NCI-H2107 treated with DMSO at 0.1 percent for 48 hours (cell line): ENCODE measurements at regions not wholly inside any gene's neighbourhood (a gene's known extent, or its start where the extent isn't known, plus 50 kb on each side); places are given as distances from the start of the nearest gene placed in this dataset.
"Not testable (repeated sequence)": the region's sequence is repeated elsewhere in the genome, so short reads cannot be mapped to it uniquely, and the experiment has no call there.

Source experiments
- DNase-seq: peaks from one replicate; lab custom pipeline; 2025; ENCODE audit not compliant: unreplicated experiment; lab: John Stamatoyannopoulos, UW

DNA sequence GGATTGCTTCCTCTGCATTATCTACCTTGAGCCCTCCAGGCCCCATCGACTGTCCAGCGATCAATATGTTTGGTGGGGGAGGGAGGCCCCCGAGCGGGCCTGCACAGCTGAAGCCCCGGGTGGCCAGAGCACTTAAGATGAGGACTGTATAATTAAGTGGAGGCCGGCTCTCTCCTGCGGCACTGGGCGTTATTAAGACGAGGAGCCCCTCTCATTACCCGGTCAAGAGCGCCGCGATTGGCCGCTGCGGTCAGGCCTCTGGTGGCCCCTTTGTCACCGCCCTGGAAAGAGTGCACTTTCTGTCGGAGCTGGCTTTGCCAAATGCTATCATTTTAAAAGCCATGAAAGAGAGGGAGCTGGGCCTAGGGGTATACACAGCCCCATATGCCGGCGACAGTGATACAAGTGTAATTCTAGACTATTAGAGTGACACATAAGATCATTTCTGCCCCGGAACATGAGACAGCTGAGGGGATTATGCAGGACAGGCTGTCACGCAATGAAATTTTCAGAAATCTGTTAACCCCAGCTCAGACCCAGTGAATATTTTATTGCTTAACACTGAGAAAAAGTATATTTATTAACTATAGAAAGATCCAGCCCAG is 106.3 kb upstream of the IRX1 start:
- DNase-seq, result no peak

DNA sequence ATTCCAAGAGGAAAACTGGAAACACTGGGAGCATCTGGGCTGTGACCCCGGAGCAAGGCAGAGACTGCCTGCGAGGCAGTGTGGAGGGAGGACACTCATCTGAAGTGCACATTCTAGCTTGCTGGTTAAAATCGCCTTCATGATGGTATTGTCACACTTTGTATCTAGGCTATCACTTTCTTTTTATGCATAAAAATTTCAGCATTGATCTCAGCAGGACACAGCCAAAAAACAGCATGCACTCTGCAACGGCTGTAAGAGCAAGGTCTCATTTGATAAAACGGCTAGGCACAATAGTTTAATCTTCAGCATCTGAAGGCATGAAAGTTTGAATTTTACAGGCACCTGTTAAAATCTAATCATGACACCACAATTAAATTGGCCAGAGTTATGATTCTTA is 110.8 kb upstream of the IRX1 start:
- DNase-seq, result no peak

DNA sequence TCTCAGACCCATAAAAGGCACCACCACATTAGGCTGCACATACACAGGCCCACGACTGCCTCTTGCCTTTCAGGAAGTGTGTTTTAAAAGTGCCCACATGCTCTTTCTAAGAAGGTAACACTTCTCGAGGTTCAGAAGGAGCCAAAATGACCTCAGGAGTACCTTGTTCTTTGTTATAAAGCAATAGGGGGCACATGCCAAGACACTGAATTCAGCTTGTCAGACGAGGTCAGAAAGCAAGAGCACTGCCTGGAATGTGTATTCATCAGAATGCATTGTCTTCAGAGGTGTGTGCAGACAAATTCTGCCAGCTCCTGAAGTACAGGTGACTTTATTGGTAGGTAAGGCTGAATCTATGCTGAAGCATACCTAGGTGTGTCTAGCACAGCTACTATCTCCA is 114.5 kb upstream of the IRX1 start:
- no peak for DNase-seq

GRCh38 chr5:3475674-3476073 is 120.0 kb upstream of the IRX1 start:
- no peak for DNase-seq

DNA sequence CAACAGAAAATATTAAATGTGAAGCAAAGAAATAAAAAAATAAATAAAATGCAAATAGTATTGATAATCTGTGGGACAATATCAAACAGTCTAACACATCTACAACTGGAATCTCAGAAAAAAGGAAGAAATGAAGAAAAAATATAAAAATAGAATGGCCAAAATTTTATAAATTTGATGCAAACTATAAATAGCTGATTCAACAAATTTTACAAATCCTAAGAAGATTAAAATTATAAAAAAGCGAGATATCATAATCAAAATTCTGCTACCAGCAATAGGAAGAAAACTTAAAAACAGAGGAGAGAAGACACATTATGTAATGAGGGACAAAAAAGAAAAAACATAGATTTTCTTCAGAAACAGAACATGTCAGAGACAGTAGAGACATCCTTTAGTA is 129.2 kb upstream of the IRX1 start:
- DNase-seq, result no peak

DNA sequence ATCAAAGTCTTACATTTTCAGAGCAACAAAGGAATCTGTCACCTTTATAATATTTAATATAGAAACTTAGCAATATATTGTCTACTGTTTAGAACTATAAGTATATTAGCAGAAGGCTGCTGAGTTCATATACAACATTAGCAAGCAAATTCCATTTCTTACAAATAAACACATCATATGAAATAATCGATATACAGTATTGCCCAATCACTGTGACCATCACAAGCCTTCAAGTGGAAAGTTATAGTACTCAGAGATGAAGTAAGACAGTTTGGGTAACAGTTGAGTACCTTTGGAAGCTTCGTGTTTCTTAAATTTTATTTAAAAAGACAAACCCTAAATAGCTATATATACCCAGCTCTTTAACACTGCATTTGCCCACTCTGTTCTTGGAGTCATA is 135.2 kb upstream of the IRX1 start:
- no peak for DNase-seq

DNA sequence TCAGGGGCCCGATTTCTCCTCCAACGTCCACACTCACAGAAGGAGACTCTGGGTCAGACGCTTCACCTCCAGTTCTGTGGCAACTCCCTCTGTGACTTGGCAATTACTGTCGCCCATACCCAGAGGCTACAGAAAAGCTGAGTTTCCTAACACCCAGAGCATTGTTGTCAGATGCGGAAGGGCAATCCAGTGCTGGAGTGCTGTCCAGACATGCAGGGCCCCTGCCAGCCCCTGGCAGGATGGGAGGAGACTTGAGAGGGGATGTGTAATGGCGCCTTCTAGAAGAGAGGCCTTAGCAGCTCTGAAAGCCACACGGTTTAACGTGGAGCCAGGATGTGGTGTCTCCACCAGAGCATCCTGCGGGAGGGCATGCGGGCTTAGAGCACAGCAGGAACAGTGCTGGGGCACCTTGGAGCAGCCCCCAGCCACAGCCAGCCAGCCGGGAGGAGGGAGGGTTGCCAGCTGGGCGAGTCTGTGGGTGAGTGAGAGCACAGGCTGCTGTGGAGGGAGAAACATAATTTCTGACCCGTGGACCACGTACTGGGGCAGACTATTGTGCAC is 139.4 kb upstream of the IRX1 start:
- DNase-seq, result no peak

GRCh38 chr5:3454028-3454427 is 141.6 kb upstream of the IRX1 start:
- DNase-seq, result not testable (repeated sequence)

DNA sequence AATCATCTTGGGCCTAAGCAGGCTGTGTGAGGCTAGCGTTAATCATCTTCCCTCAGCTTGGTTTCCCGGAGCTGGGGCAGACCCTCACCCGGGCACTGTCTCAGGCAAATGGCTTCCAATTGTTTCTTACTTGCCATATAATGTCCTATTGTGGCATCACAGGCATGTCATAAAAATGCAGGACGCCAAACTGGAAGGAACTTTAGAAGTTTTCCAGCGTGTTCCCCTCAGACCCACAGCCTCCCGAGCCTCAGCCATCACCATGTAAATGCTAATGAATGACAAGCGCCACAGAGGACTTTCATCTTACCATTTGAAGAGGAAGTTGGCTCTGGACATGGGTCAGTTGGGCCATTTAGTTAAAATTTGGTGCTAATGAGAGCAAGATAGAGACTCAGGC is 143.0 kb upstream of the IRX1 start:
- no peak for DNase-seq

- DNase-seq, result no peak
Measured at GRCh38 chr5:3451961-3452360, 143.7 kb upstream of the IRX1 start.

DNA sequence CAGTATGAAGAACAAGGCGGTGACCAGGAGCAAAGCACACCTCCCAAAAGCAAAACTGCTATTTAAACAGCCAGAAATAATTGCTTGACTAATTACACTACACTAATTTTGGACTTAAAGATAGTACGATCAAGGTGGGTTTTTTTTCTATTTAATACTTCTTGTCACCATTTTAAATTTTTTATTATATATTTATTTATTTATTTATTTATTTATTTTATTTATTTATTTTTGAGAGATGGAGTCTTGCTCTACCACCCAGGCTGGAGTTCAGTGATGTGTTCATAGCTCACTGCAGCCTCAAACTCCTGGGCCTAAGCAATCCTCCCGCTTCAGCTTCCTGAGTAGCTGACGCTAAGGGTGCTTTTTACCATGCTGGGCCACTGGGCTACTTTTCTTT is 146.2 kb upstream of the IRX1 start:
- DNase-seq, result no peak

- DNase-seq, result no peak
Measured at GRCh38 chr5:3446410-3446809, 149.2 kb upstream of the IRX1 start.

DNA sequence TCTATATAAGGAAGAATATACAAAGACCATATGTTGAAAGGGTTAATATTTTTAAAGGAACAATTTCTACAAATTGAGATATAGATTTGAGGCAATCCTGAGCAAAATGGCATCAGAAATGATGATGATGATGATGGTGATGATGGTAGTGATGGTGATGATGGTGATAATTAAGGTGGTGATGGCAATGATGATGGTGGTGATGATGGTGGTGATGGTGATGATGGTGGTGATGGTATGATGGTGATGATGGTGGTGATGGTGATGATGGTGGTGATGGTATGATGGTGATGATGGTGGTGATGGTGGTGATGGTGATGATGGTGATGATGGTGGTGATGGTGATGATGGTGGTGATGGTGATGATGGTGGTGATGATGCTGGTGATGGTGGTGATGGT is 150.1 kb upstream of the IRX1 start:
- not testable (repeated sequence) for DNase-seq

DNA sequence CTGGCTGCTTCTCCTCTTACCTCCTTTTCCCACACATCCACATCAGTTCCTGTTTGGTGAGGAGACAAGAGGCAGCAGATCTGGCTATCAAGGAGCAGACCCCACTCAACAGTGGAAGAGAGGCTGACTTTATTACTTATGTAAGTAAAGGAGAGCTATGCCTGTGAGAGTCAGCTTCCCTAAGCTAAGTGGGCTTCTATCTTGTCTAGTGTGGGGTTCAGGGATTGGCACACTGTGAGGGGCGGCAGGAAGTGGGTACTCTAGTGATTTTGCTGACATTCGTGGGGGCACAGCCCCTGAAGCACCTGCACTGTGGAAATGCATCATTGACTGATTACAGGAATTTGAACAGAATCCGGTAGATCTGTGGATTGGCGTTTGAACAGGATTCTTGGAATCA is 163.5 kb upstream of the IRX1 start:
- no peak for DNase-seq

DNA sequence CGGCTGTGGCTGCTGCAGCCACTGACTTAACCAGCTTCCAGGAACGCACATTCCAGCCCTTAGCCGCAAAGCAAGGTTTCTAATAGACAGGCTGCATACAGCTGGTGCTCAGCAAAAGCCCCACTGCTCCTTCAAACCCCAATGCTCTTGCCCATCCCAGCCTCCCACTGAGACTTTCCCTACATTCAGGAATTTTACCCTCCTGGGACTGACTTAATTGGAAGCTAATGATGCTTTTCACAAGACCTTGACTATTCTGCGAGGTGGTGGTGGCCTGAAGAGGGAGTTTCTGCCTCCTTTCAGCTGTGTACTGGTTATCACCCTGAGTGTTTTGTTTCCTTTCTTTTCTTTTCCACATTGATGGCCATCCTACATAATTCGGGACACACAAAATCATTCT is 164.9 kb upstream of the IRX1 start:
- DNase-seq, result no peak

GRCh38 chr5:3429962-3430361 is 165.7 kb upstream of the IRX1 start:
- no peak for DNase-seq

GRCh38 chr5:3428334-3428733 is 167.3 kb upstream of the IRX1 start:
- DNase-seq, result no peak

- no peak for DNase-seq
Measured at GRCh38 chr5:3424946-3425345, 170.7 kb upstream of the IRX1 start.

DNA sequence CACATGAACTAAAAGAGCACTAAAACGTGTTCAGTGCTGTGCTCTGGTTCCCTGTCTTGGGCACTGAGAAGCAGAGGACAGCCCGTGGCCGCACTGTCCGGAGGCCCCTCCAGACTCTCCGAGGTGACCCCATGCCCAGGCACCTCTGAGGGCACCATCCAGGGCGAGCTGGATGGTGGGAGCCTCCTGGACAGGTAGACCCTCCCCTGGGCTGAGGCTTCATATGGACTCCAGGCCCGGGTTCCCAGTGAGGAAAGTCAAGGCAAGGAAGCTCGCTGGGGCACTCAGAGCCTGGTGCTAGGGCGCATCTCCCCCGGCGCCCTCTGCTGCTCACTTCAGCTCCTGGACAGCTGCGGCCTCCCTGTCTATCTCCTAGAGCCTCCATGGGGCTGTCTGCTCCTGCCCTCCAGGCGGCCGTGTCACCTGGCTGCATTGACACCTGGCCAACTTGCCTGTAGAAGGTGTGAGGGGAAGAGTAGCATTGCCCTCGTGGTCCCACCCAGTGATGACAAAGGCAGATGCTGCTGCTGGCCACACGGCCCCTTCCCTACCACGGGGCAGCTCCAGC is 178.2 kb upstream of the IRX1 start:
- no peak for DNase-seq

GRCh38 chr5:3414371-3414770 is 181.3 kb upstream of the IRX1 start:
- DNase-seq, result no peak

GRCh38 chr5:3412146-3412545 is 183.5 kb upstream of the IRX1 start:
- no peak for DNase-seq

DNA sequence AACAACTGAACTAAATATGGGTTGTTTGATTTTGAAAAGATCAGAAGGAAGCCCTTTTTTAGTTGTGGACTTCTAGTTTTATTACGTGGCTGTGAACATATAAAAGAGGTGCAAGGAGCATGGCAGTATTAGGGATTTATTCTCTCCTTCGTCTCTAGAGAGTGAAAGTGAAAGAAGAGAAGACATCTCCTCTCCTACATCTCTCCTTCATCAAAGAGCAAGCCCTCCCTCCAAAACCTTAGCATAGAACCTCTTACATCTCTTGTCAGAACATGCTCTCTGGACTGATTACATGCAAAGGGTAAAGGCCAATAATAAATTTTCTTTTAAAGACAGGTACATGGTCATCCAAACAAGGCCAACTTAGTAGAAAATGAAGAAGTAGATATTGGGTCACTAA is 184.3 kb upstream of the IRX1 start:
- DNase-seq, result no peak

GRCh38 chr5:3401635-3402034 is 194.0 kb upstream of the IRX1 start:
- DNase-seq, result no peak
